NT2/D1 (cell line): ENCODE measurements at regions not wholly inside any gene's neighbourhood (a gene's known extent, or its start where the extent isn't known, plus 50 kb on each side); places are given as distances from the start of the nearest gene placed in this dataset.

Source experiments
- SUZ12 ChIP-seq: IDR thresholded peaks from 2 replicates; pipeline ENCODE4 v1.6.1; 2011; ENCODE audit not compliant: insufficient read length, insufficient read depth; ENCODE audit errors: extremely low read depth
- ZNF274 ChIP-seq: IDR thresholded peaks from 2 replicates; pipeline ENCODE4 v1.6.1; 2011; ENCODE audit warnings: mild to moderate bottlenecking, low read depth, low read length

GRCh38 chr17:5687646-5688045 is 103.3 kb upstream of the NLRP1 start:
- TF ChIP-seq SUZ12 (no peak), ZNF274 (no peak)
